ENCODE measurements at regions not wholly inside any gene's neighbourhood (a gene's known extent, or its start where the extent isn't known, plus 50 kb on each side); places are given as distances from the start of the nearest gene placed in this dataset.

DNA sequence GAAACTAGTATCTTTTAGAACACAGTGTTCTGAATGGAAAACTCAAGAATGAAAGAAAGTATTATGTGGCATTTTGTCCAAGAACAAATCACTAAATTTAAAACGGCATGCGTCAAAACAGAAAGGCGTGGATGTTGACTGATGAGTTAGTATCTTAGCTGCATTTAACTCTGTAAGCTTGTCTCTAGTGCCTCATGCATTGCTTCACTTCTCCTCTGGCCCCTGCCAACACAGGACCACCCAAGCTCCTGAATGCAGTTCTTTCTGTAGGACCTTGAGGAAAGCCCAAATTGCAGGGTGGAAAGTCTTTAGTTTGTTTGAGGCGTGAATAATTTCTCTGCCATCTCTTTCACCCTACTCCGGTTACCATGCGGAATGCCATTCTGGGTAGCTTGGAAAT is 632.2 kb downstream of the COL12A1 start:
- H2AFZ ChIP-seq (ENCODE audit: low read length): no peak overlapping the region
- no peaks in the 10 kb centered on the region for H3K9me3 ChIP-seq (ENCODE audit: low read length)
- no peak overlapping the region for H3K4me3 ChIP-seq (replicated peaks in 1 of 3; ENCODE audit: insufficient read depth in 1 of 3, low read depth in 2 of 3, low read length in 3 of 3)
- ATAC-seq (no peak), DNase-seq (ENCODE audit: low spot score) (no peak), FAIRE-seq (no peak)
- H3K4me1 ChIP-seq (ENCODE audit: insufficient read depth, low read length): no peaks in the 10 kb centered on the region
- BruUV-seq (replicated peaks): no TSS peak
- ChIA-PET POLR2A (no interaction called here), CTCF (ENCODE audit: low intra/inter-chr PET ratio, low total read pairs) (interaction anchor here (2.2 to 3.9 kb wide), 2 partner anchors 164 to 230 kb away, joined by 9 to 30 read pairs; no protein-coding TSS in a partner anchor)
- intact Hi-C loops (cut with micrococcal nuclease; ENCODE audit: unreplicated experiment): loop anchor here (2.0 to 10.0 kb wide), 2 partner anchors 59 to 635 kb away; no protein-coding TSS in a partner anchor
- no peak overlapping the region for H3K9ac ChIP-seq (ENCODE audit: insufficient read depth, low read depth, low read length)
- H3K79me2 ChIP-seq (ENCODE audit: insufficient read depth, low read length): no peaks in the 10 kb centered on the region
- TF ChIP-seq, protein P1, sequence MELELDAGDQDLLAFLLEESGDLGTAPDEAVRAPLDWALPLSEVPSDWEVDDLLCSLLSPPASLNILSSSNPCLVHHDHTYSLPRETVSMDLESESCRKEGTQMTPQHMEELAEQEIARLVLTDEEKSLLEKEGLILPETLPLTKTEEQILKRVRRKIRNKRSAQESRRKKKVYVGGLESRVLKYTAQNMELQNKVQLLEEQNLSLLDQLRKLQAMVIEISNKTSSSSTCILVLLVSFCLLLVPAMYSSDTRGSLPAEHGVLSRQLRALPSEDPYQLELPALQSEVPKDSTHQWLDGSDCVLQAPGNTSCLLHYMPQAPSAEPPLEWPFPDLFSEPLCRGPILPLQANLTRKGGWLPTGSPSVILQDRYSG (CRISPR knock-in tag; IDR thresholded peaks at IDR 0.05): no peak
- TF ChIP-seq KDM6A (CRISPR knock-in tag; IDR thresholded peaks at IDR 0.05; ENCODE audit: low read depth) (no peak), SPEN (CRISPR knock-in tag; IDR thresholded peaks at IDR 0.05; ENCODE audit: low read depth) (no peak)
- H3K36me3 ChIP-seq (replicated peaks in 1 of 2; ENCODE audit: control insufficient read depth in 1 of 2, insufficient read depth in 2 of 2, low read length in 2 of 2): no peaks in the 10 kb centered on the region
- no peak overlapping the region for H3K4me2 ChIP-seq (ENCODE audit: low read depth, low read length)
- no peaks in the 10 kb centered on the region for H4K20me1 ChIP-seq (ENCODE audit: insufficient read depth, low read length)
- in situ Hi-C loops (cut with HindIII; ENCODE audit: extremely low pct_ligation_motif_present, low pct_unique_long_range_greater_than_20kb): loop anchor here (25.0 kb wide), 1 partner anchor 136 kb away; no protein-coding TSS in a partner anchor
- H3K27me3 ChIP-seq (ENCODE audit: control insufficient read depth in 1 of 2, insufficient read depth in 2 of 2, low read length in 2 of 2): no peaks in the 10 kb centered on the region
- no peak overlapping the region for H3K27ac ChIP-seq (ENCODE audit: extremely low read length, insufficient read depth, low read length)
- 86% methylated on average over 6 of the region's 6 CpGs for WGBS (ENCODE audit: low lambda C conversion rate)

DNA sequence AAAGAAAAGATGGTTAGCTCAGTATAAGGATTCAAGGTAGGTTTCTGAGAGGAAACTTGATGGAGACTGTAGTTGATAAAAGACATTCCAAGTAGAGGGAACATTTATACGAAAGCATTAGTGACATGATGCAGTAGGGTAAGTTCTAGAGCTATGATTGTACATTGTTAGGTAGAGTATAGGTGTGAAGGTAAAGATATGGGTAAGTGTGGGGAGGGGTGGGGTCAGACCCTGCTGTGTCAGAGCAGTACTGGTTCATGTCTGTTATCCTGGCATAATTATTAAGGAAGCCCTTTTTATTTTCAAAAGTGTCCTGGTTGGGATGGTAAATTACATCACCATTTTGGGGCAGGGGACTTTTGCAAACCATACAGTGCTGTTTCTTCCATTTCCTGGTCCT is 635.8 kb downstream of the COL12A1 start:
- Histone ChIP-seq H3K27ac (ENCODE audit: extremely low read length, insufficient read depth, low read length) (no peak overlapping the region), H3K36me3 (replicated peaks in 1 of 2; ENCODE audit: control insufficient read depth in 1 of 2, insufficient read depth in 2 of 2, low read length in 2 of 2) (no peaks in the 10 kb centered on the region), H3K79me2 (ENCODE audit: insufficient read depth, low read length) (no peaks in the 10 kb centered on the region), H3K9me3 (ENCODE audit: low read length) (no peaks in the 10 kb centered on the region), H3K4me2 (ENCODE audit: low read depth, low read length) (no peak overlapping the region), H2AFZ (ENCODE audit: low read length) (no peak overlapping the region), H3K4me3 (replicated peaks in 1 of 3; ENCODE audit: insufficient read depth in 1 of 3, low read depth in 2 of 3, low read length in 3 of 3) (no peak overlapping the region), H4K20me1 (ENCODE audit: insufficient read depth, low read length) (no peaks in the 10 kb centered on the region), H3K9ac (ENCODE audit: insufficient read depth, low read depth, low read length) (no peak overlapping the region), H3K27me3 (ENCODE audit: control insufficient read depth in 1 of 2, insufficient read depth in 2 of 2, low read length in 2 of 2) (no peaks in the 10 kb centered on the region), H3K4me1 (ENCODE audit: insufficient read depth, low read length) (no peaks in the 10 kb centered on the region)
- no peak for FAIRE-seq
- POLR2A ChIA-PET: no interaction called here
- no peak for ATAC-seq
- CTCF ChIA-PET (ENCODE audit: low intra/inter-chr PET ratio, low total read pairs): no interaction called here
- TF ChIP-seq ESRRA (CRISPR knock-in tag; IDR thresholded peaks at IDR 0.05; ENCODE audit: low read depth) (no peak), WIZ (CRISPR knock-in tag; IDR thresholded peaks at IDR 0.05) (no peak), MYNN (CRISPR knock-in tag; IDR thresholded peaks at IDR 0.05; ENCODE audit: low read depth) (no peak), POLR2AphosphoS2 (IDR thresholded peaks at IDR 0.05; ENCODE audit: low read depth, low read length) (no peak), ZSCAN31 (CRISPR knock-in tag; IDR thresholded peaks at IDR 0.05; ENCODE audit: low read depth) (no peak)
- TF ChIP-seq, protein P2, sequence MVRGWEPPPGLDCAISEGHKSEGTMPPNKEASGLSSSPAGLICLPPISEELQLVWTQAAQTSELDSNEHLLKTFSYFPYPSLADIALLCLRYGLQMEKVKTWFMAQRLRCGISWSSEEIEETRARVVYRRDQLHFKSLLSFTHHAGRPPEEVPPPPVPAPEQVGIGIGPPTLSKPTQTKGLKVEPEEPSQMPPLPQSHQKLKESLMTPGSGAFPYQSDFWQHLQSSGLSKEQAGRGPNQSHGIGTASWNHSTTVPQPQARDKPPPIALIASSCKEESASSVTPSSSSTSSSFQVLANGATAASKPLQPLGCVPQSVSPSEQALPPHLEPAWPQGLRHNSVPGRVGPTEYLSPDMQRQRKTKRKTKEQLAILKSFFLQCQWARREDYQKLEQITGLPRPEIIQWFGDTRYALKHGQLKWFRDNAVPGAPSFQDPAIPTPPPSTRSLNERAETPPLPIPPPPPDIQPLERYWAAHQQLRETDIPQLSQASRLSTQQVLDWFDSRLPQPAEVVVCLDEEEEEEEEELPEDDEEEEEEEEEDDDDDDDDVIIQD (CRISPR knock-in tag; IDR thresholded peaks at IDR 0.05; ENCODE audit: low read depth): no peak
- in situ Hi-C loops (cut with HindIII; ENCODE audit: extremely low pct_ligation_motif_present, low pct_unique_long_range_greater_than_20kb): loop anchor here (25.0 kb wide), 1 partner anchor 133 kb away; no protein-coding TSS in a partner anchor
- no TSS peak for BruUV-seq (replicated peaks)
- DNase-seq (ENCODE audit: low spot score): no peak
- intact Hi-C loops (cut with micrococcal nuclease; ENCODE audit: unreplicated experiment): loop anchor here (10.0 kb wide), 1 partner anchor 55 kb away; no protein-coding TSS in a partner anchor
- WGBS (ENCODE audit: low lambda C conversion rate): 22% methylated on average over 1 of the region's 1 CpG

All from HepG2 (cell line).